NCI-H524 treated with DMSO at 0.1 percent for 48 hours (cell line): ENCODE measurements at regions not wholly inside any gene's neighbourhood (a gene's known extent, or its start where the extent isn't known, plus 50 kb on each side); places are given as distances from the start of the nearest gene placed in this dataset.
"Not testable (repeated sequence)": the region's sequence is repeated elsewhere in the genome, so short reads cannot be mapped to it uniquely, and the experiment has no call there.

ENCODE experiments used
- DNase-seq: peaks from one replicate; lab custom pipeline; 2025; lab: John Stamatoyannopoulos, UW

GRCh38 chr5:32928761-32929160, 217.6 kb downstream of the NPR3 start:
- DNase-seq, result no peak

GRCh38 chr5:32931438-32931837, 220.3 kb downstream of the NPR3 start:
- DNase-seq, result not testable (repeated sequence)

DNA sequence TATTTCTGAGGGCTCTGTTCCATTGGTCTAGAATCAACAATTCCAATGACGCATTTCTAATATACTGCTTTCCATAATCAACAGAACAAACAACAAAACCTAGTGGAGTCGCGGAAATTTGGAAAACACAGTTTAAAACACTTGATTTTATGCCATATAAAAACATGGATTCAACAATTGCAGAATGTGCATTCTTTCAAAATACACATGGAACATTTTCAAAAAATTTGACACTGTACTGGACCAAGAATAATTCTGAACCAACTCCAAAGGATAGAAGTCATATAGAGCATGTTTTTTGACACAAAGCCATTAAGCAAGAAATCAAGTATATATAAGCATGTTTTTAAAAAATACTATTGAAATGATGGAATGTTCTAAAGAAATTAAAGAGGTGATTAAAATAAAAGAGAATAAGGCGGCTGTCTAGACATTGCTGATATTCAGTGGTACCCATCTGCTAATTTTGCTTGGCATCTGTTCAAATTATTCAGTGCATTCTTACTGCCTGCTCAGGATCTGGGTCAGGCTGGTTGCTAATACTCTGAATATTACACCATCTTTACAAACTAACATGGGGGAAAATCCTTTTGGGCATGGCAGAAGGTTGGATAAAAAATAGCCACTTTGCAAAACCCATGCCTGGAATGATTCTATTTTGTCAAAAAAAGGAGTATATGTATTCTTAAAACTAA, 221.3 kb downstream of the NPR3 start:
- DNase-seq, result no peak

GRCh38 chr5:32933692-32934091, 222.6 kb downstream of the NPR3 start:
- no peak for DNase-seq

GRCh38 chr5:32934529-32934928, 223.4 kb downstream of the NPR3 start:
- DNase-seq, result no peak

DNA sequence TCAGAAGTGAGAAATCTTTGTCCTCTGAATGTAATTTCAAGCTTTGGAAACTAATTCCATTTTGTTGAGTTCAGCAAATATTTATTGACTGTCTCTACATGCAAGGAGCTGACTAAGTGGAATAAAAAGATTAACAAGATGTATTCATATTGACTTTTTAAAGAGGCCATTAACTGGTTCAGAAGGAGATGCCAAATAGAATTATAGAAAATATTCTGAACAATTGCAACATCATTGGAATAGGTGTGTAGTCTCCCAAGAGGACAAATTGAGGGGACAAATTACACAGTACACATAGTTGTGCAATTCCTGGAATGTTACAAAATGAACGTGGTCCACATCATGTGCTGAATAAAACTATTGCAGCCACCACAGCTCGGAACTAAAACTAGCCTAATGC, 224.2 kb downstream of the NPR3 start:
- DNase-seq, result no peak

- no peak for DNase-seq
Observed at GRCh38 chr5:32936329-32936728, 225.2 kb downstream of the NPR3 start.

DNA sequence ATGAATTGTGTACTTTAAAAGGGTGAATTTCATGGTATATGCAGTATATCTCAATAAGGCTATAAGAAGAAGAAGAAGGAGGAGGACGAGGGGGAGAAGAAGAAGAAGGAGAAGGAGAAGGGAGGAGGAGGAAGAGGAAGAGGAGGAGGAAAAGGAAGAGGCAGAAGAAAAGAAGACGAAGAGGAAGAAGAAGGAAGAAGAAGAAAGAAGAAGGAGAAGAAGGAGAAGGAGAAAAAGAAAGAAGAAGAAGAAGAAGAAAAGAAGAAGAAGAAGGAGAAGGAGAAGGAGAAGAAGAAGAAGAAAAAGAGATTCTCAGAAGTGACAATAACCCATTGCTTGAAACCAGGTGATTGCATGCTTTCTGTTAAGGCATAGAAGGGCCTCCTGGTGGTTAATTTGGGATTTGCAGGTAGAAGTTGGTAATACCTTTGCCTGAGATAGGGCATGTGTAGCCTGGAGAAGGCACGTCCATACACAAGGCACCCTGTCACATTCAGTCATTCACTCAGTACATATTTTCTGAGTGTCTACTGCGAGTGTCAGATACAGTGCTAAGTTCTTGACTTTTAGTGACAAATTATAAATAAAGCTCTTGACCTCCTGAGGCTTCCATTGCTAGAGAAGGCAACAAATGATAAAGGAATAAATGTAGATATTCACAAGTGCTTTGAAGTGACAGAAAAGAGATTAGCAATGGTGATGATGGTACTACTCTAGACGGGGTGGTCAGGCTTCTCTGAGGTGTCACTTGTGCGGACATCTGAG, 231.3 kb downstream of the NPR3 start:
- no peak for DNase-seq

- no peak for DNase-seq
Observed at GRCh38 chr5:32949286-32949970, 238.3 kb downstream of the NPR3 start.

GRCh38 chr5:32951003-32951402, 239.9 kb downstream of the NPR3 start:
- no peak for DNase-seq

- DNase-seq, result no peak
Observed at GRCh38 chr5:32951878-32952277, 240.8 kb downstream of the NPR3 start.

DNA sequence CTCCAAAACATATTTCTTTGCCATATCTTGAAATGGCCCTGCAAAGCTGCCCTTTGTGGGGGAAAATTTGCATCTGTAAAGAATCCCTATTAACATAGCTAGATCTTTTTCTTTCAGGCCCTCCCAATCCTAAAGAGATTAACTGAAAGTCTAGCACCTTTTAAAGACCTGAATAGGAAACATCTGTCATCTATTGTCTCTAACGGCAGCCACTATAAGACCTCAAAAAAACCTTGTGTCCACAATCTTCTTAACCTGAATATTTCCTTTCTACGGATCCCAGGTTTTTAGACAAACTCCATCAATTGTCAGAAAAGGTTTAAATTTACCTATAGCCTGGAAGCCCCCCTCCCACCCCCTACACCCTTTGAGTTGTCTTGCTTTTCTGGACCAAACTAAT, 241.3 kb downstream of the NPR3 start:
- DNase-seq, result not testable (repeated sequence)

GRCh38 chr5:32953694-32954093, 242.6 kb downstream of the NPR3 start:
- DNase-seq, result no peak

GRCh38 chr5:32955814-32956213, 244.7 kb downstream of the NPR3 start:
- DNase-seq, result no peak

- DNase-seq, result no peak
Observed at GRCh38 chr5:32960340-32961058, 249.4 kb downstream of the NPR3 start.

GRCh38 chr5:32961059-32961415, 249.9 kb downstream of the NPR3 start:
- DNase-seq, result no peak

GRCh38 chr5:32964261-32964660, 253.1 kb downstream of the NPR3 start:
- DNase-seq, result no peak

GRCh38 chr5:32973646-32974045, 262.5 kb downstream of the NPR3 start:
- no peak for DNase-seq

GRCh38 chr5:32975656-32976375, 264.7 kb downstream of the NPR3 start:
- no peak for DNase-seq

DNA sequence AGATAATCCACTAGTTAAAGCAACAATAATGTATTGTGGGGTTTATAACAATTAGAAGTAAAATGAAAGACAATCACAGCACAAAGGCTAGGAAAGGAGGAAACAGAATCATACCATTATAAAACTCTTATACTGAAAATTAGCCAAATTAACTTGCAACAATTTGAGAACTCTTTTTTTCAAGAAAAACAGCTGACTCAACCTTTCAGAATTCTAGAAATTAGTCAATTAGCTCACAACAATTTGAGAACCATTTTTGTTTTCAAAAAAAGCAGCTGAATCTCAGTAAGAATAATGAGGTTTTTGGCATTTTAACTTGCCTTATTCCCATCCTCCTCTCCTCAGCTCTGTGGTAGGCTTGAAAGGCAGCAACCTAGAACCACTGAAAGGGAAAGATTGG, 269.9 kb downstream of the NPR3 start:
- no peak for DNase-seq

- DNase-seq, result no peak
Observed at GRCh38 chr5:32984851-32985610, 273.9 kb downstream of the NPR3 start.
